ENCODE measurements at regions not wholly inside any gene's neighbourhood (a gene's known extent, or its start where the extent isn't known, plus 50 kb on each side); places are given as distances from the start of the nearest gene placed in this dataset.
"Not testable (repeated sequence)": the region's sequence is repeated elsewhere in the genome, so short reads cannot be mapped to it uniquely, and the experiment has no call there.

- H3K27me3 ChIP-seq (ENCODE audit: control insufficient read depth, extremely low read depth, insufficient read depth, low read length), result no peaks in the 10 kb centered on the region
- no peak overlapping the region for H3K4me3 ChIP-seq (ENCODE audit: control insufficient read depth in 2 of 3, extremely low read depth in 1 of 3, insufficient read depth in 2 of 3, low read depth in 1 of 3, low read length in 3 of 3)
- no peaks in the 10 kb centered on the region for H3K9me1 ChIP-seq (ENCODE audit: control insufficient read depth, extremely low read depth, insufficient read depth, low read length)
- no peaks in the 10 kb centered on the region for H3K9me3 ChIP-seq (ENCODE audit: control insufficient read depth, low read depth, low read length)
- no peak overlapping the region for H2AFZ ChIP-seq (ENCODE audit: control insufficient read depth, low read length)
- no peak overlapping the region for H3K9ac ChIP-seq (ENCODE audit: control insufficient read depth, extremely low read depth, insufficient read depth, low read length)
- H3K79me2 ChIP-seq (ENCODE audit: control insufficient read depth, insufficient read depth, low read length), result no peaks in the 10 kb centered on the region
- no peak for TF ChIP-seq CTCF (optimal IDR thresholded peaks at IDR 0.05 in 1 of 3, IDR thresholded peaks at IDR 0.05 in 1 of 3, conservative IDR thresholded peaks at IDR 0.05 in 1 of 3; ENCODE audit: extremely low read depth in 1 of 3, insufficient read depth in 2 of 3, low read length in 3 of 3)
- dilution Hi-C loops (cut with MboI; ENCODE audit: extremely low pct_ligation_motif_present, low sequenced_read_pairs), result no loop called here
- DNase-seq (ENCODE audit: low read depth, low spot score), result no peak
- FAIRE-seq, result no peak
- no peak overlapping the region for H3K27ac ChIP-seq (ENCODE audit: control insufficient read depth, insufficient read depth, low read length)
- no peak overlapping the region for H3K4me2 ChIP-seq (ENCODE audit: control insufficient read depth, extremely low read depth, insufficient read depth, low read depth, low read length)
- no peaks in the 10 kb centered on the region for H4K20me1 ChIP-seq (ENCODE audit: control insufficient read depth, extremely low read depth, insufficient read depth, low read length)
- H3K4me1 ChIP-seq (ENCODE audit: control insufficient read depth, extremely low read depth, insufficient read depth, low read length), result no peaks in the 10 kb centered on the region
- H3K36me3 ChIP-seq (ENCODE audit: control insufficient read depth in 2 of 2, extremely low read depth in 1 of 2, insufficient read depth in 2 of 2, low read length in 2 of 2), result no peaks in the 10 kb centered on the region
These were observed 150.8 kb upstream of the CXCL13 start for GRCh38 chr4:77454858-77455257.

DNA sequence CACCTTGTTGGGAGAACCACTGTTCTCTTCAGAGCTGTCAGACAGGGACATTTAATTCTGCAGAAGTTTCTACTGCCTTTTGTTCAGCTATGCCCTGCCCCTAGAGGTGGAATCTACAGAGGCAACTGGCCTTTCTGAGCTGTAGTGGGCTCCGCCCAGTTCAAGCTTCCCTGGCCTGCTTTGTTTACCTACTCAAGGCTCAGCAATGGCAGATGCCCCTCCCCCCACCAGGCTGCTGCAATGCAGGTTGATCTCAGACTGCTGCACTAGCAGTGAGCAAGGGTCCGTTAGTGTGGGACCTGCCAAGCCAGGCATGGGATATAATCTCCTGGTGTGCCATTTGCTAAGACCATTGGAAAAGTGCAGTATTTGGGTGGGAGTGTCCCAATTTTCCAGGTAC, 141.5 kb upstream of the CXCL13 start:
- DNase-seq (ENCODE audit: low read depth, low spot score); H3K4me2 ChIP-seq (ENCODE audit: control insufficient read depth, extremely low read depth, insufficient read depth, low read depth, low read length); H3K9ac ChIP-seq (ENCODE audit: control insufficient read depth, extremely low read depth, insufficient read depth, low read length); H3K27ac ChIP-seq (ENCODE audit: control insufficient read depth, insufficient read depth, low read length); H3K4me1 ChIP-seq (ENCODE audit: control insufficient read depth, extremely low read depth, insufficient read depth, low read length); H3K79me2 ChIP-seq (ENCODE audit: control insufficient read depth, insufficient read depth, low read length); H3K36me3 ChIP-seq (ENCODE audit: control insufficient read depth in 2 of 2, extremely low read depth in 1 of 2, insufficient read depth in 2 of 2, low read length in 2 of 2); H3K27me3 ChIP-seq (ENCODE audit: control insufficient read depth, extremely low read depth, insufficient read depth, low read length); H2AFZ ChIP-seq (ENCODE audit: control insufficient read depth, low read length); H4K20me1 ChIP-seq (ENCODE audit: control insufficient read depth, extremely low read depth, insufficient read depth, low read length); FAIRE-seq; H3K9me3 ChIP-seq (ENCODE audit: control insufficient read depth, low read depth, low read length); H3K9me1 ChIP-seq (ENCODE audit: control insufficient read depth, extremely low read depth, insufficient read depth, low read length); dilution Hi-C loops (cut with MboI; ENCODE audit: extremely low pct_ligation_motif_present, low sequenced_read_pairs); H3K4me3 ChIP-seq (ENCODE audit: control insufficient read depth in 2 of 3, extremely low read depth in 1 of 3, insufficient read depth in 2 of 3, low read depth in 1 of 3, low read length in 3 of 3): not testable (repeated sequence)

DNA sequence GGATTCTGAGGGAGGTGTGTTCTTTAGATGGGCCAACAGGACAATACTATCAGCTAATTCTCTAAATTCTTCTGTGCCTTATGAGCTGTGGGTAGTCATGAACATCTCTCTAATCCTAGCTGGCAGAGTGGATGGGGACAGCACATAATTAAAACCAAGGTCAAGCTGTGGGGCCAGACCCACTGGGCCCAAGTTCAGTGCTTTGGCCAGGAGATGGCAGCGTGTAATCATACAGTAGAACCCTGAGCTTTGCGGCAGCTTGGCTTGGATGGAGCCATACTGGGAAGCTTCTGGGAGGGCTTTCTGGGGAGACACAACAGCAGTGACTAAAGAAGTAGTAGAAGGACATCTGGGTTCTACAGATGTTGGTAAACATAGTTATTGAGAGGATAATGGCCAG, 140.3 kb upstream of the CXCL13 start:
- no peak overlapping the region for H2AFZ ChIP-seq (ENCODE audit: control insufficient read depth, low read length)

More for the DNA sequence above, 140.3 kb upstream of the CXCL13 start:
- Histone ChIP-seq H4K20me1 (ENCODE audit: control insufficient read depth, extremely low read depth, insufficient read depth, low read length) (no peaks in the 10 kb centered on the region), H3K36me3 (ENCODE audit: control insufficient read depth in 2 of 2, extremely low read depth in 1 of 2, insufficient read depth in 2 of 2, low read length in 2 of 2) (no peaks in the 10 kb centered on the region), H3K9me3 (ENCODE audit: control insufficient read depth, low read depth, low read length) (no peaks in the 10 kb centered on the region), H3K4me3 (ENCODE audit: control insufficient read depth in 2 of 3, extremely low read depth in 1 of 3, insufficient read depth in 2 of 3, low read depth in 1 of 3, low read length in 3 of 3) (no peak overlapping the region), H3K79me2 (ENCODE audit: control insufficient read depth, insufficient read depth, low read length) (no peaks in the 10 kb centered on the region), H3K4me2 (ENCODE audit: control insufficient read depth, extremely low read depth, insufficient read depth, low read depth, low read length) (no peak overlapping the region), H3K27ac (ENCODE audit: control insufficient read depth, insufficient read depth, low read length) (no peak overlapping the region), H3K9me1 (ENCODE audit: control insufficient read depth, extremely low read depth, insufficient read depth, low read length) (no peaks in the 10 kb centered on the region), H3K27me3 (ENCODE audit: control insufficient read depth, extremely low read depth, insufficient read depth, low read length) (no peaks in the 10 kb centered on the region), H3K9ac (ENCODE audit: control insufficient read depth, extremely low read depth, insufficient read depth, low read length) (no peak overlapping the region), H3K4me1 (ENCODE audit: control insufficient read depth, extremely low read depth, insufficient read depth, low read length) (no peaks in the 10 kb centered on the region)
- dilution Hi-C loops (cut with MboI; ENCODE audit: extremely low pct_ligation_motif_present, low sequenced_read_pairs), result no loop called here
- DNase-seq (ENCODE audit: low read depth, low spot score) (no peak), FAIRE-seq (peak; percentile 64)
- TF ChIP-seq CTCF (optimal IDR thresholded peaks at IDR 0.05 in 1 of 3, IDR thresholded peaks at IDR 0.05 in 1 of 3, conservative IDR thresholded peaks at IDR 0.05 in 1 of 3; ENCODE audit: extremely low read depth in 1 of 3, insufficient read depth in 2 of 3, low read length in 3 of 3), result peak; percentile 72 to 85 (median 75)
- TF ChIP-seq EZH2 (IDR thresholded peaks at IDR 0.05; ENCODE audit: low read length), result no peak
